Vagina (tissue), 2 donors: ENCODE measurements at regions not wholly inside any gene's neighbourhood (a gene's known extent, or its start where the extent isn't known, plus 50 kb on each side); places are given as distances from the start of the nearest gene placed in this dataset.

Experiments used
- DNase-seq, 2 donors: peaks; one replicate each; pipeline ENCODE4 v3.0.0-alpha.2; 2017; ENCODE audit errors: extremely low spot score in 2 of 2
- H3K27ac ChIP-seq: fragments of 200-600 bp; sonication (generic); one replicate; pipeline ENCODE4 v1.5.1; 2019
- H3K27me3 ChIP-seq: fragments of 200-600 bp; sonication (generic); one replicate; pipeline ENCODE4 v1.5.1; 2019
- H3K36me3 ChIP-seq, 2 donors: fragments of 200-600 bp; sonication (generic); one replicate each; pipeline ENCODE4 v1.5.1; 2017 to 2019
- H3K4me1 ChIP-seq: fragments of 200-600 bp; sonication (generic); one replicate; pipeline ENCODE4 v1.5.1; 2019
- H3K4me3 ChIP-seq, 2 donors: fragments of 200-600 bp; sonication (generic); 1 replicate in 1 of 2; 2 replicates in 1 of 2; pipeline ENCODE4 v1.5.1; 2016 to 2019
- H3K9me3 ChIP-seq: fragments of 200-600 bp; sonication (generic); one replicate; pipeline ENCODE4 v1.5.1; 2019
- POLR2A ChIP-seq, 2 donors: fragments of 450-650 bp; IDR thresholded peaks; one replicate each; pipeline ENCODE4 v1.6.1; 2017; ENCODE audit warnings: antibody characterized with exemption in 2 of 2, mild to moderate bottlenecking in 2 of 2, moderate library complexity in 2 of 2
- POLR2AphosphoS5 ChIP-seq, 2 donors: sonication (generic); formaldehyde crosslinking; IDR thresholded peaks; one replicate each; pipeline ENCODE4 v1.9.0; 2017; ENCODE audit warnings: antibody characterized with exemption in 2 of 2, mild to moderate bottlenecking in 2 of 2, low read depth in 1 of 2; ENCODE audit not compliant: insufficient read depth in 1 of 2
- intact Hi-C: fragments of 100-400 bp; cut with DNase I; formaldehyde crosslinking; loops from one replicate; pipeline ENCODE4 v1.15.1; 2023
- TF ChIP-seq, protein P1 (sequence below), 3 experiments: fragments of 450-650 bp in 2 of 3; fragments of 200-600 bp in 1 of 3; sonication (generic) in 1 of 3; IDR thresholded peaks; one replicate each; pipeline ENCODE4 v1.5.1; 2017 to 2019; ENCODE audit warnings: antibody characterized with exemption in 3 of 3, mild to moderate bottlenecking in 2 of 3, moderate library complexity in 2 of 3

DNA sequence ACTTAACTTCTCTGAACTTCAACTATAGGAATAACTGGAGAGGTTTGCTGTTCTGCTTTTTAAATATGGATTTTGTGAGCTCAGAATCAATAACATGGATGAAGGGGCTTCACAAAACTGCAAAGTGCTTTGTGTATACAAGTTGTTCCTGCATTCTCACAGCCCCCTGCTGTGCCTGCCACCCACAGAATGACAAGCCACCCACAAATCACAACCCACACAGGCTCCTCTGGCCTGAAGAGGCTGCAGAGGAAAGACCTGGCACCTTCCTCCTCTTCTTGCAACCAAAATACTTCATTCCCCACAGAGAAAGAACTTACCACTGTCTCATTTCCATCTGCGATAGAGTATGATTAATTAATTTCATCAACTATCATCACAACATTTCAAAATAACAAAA lies 106.7 kb upstream of the NHSL1 start:
- Histone ChIP-seq H3K4me3 (no peak overlapping the region), H3K27me3 (no peaks in the 10 kb centered on the region), H3K9me3 (no peaks in the 10 kb centered on the region), H3K4me1 (no peaks in the 10 kb centered on the region), H3K36me3 (no peaks in the 10 kb centered on the region), H3K27ac (no peak overlapping the region)
- intact Hi-C loops: no loop called here
- DNase-seq: no peak
- TF ChIP-seq POLR2A (IDR thresholded peaks at IDR 0.05) (no peak), POLR2AphosphoS5 (IDR thresholded peaks at IDR 0.05; ENCODE audit: insufficient read depth in 1 of 2, low read depth in 1 of 2) (no peak)
- TF ChIP-seq, protein P1, sequence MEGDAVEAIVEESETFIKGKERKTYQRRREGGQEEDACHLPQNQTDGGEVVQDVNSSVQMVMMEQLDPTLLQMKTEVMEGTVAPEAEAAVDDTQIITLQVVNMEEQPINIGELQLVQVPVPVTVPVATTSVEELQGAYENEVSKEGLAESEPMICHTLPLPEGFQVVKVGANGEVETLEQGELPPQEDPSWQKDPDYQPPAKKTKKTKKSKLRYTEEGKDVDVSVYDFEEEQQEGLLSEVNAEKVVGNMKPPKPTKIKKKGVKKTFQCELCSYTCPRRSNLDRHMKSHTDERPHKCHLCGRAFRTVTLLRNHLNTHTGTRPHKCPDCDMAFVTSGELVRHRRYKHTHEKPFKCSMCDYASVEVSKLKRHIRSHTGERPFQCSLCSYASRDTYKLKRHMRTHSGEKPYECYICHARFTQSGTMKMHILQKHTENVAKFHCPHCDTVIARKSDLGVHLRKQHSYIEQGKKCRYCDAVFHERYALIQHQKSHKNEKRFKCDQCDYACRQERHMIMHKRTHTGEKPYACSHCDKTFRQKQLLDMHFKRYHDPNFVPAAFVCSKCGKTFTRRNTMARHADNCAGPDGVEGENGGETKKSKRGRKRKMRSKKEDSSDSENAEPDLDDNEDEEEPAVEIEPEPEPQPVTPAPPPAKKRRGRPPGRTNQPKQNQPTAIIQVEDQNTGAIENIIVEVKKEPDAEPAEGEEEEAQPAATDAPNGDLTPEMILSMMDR (IDR thresholded peaks at IDR 0.05): no peak

DNA sequence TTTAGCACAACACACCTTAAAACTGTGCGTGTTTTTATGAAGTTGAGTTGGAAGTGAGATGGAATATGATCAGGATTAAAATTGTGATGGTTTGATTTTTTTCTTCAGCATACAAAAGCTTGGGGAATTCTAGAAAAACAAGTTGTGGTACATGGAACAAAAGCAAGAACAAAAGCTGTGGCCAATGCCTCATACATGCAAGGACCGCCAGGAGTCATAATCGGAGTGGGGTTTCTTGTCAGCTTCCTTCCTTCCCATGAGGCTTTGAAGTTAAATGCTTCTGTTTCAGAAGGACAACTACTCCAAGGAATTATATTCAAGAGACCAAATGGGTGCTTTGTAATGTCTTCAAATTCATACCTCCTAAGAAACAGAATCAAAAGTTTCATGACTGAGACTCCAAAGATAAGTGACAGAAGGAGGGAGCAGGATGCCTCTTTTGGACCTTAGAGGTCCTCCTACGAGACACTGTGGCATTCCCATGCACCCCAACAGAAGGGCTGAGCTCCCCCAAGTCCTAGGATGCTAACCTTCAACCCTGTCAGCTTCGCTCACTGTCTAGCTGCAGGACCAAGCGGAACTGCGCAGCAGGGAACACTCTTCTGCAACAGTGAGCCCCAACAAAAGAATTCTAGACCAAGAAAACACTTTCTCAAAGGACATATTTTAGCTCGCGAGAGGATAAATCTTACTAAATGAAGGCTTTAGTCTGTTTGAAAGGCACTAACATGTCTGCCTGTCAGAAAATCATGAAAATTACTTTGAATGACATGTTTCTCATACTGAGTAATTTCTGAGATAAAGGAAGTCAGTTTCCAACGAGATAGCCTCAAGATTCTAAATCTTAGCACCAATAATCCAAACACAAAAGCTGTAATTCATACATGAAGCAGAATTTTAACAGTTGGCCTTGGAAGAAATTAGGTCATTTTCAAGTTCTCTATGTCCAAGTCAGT lies 108.5 kb upstream of the NHSL1 start:
- Histone ChIP-seq H3K9me3 (no peaks in the 10 kb centered on the region), H3K36me3 (no peaks in the 10 kb centered on the region), H3K4me3 (no peak overlapping the region), H3K4me1 (no peaks in the 10 kb centered on the region), H3K27ac (no peak overlapping the region), H3K27me3 (no peaks in the 10 kb centered on the region)
- intact Hi-C loops: no loop called here
- TF ChIP-seq POLR2A (IDR thresholded peaks at IDR 0.05) (no peak), POLR2AphosphoS5 (IDR thresholded peaks at IDR 0.05; ENCODE audit: insufficient read depth in 1 of 2, low read depth in 1 of 2) (no peak)
- TF ChIP-seq, protein P1 (IDR thresholded peaks at IDR 0.05): no peak
- no peak for DNase-seq

DNA sequence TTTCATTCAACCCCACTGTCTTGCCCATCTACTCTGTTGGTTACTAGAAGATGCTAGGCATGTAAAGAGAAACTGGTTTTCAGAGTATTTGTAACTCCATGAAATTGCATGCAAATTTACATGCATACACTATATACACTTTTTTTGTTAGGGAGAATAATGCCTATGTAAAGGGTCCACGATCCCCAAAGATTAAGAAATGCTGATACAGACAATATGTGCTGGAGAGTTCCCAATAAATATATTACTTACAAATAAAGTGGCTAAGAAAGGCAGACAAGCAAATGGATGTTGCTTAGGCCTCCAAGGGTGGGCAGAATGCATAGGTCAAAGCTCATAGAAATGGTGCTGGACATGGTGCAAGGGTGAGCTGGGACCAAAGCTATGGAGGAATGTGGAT lies 109.6 kb upstream of the NHSL1 start:
- H3K4me3 ChIP-seq: no peak overlapping the region
- H3K36me3 ChIP-seq: no peaks in the 10 kb centered on the region
- TF ChIP-seq POLR2AphosphoS5 (IDR thresholded peaks at IDR 0.05; ENCODE audit: insufficient read depth in 1 of 2, low read depth in 1 of 2) (no peak), POLR2A (IDR thresholded peaks at IDR 0.05) (no peak)
- TF ChIP-seq, protein P1 (IDR thresholded peaks at IDR 0.05): no peak
- no peaks in the 10 kb centered on the region for H3K27me3 ChIP-seq
- no peak for DNase-seq
- no peak overlapping the region for H3K27ac ChIP-seq
- no peaks in the 10 kb centered on the region for H3K4me1 ChIP-seq
- intact Hi-C loops: no loop called here
- H3K9me3 ChIP-seq: no peaks in the 10 kb centered on the region

DNA sequence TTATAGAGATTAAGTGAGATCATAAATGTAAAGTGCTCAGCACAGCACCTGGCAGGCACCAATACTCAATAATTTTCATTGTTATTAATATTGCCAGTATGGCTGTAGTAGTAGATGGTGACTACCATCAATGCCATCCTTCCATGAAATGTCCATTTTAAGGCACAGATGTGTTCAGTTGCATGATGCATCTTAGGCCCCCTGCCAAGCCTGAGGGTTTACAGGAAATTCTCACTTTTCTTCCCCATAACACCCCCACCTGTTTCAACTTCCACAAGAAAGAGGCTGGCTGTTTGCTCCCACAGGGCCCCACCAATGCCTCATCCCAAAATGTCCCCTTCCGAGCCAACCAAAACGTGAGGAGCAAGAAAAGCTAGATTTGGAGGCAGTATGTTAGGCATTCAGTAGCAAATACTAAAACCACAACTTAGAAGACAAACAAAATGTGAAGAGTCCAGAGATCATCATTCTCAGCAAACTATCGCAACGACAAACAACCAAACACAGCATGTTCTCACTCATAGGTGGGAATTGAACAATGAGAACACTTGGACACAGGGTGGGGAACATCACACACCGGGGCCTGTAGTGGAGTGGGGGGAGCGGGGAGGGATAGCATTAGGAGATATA lies 110.6 kb upstream of the NHSL1 start:
- Histone ChIP-seq H3K4me1 (no peaks in the 10 kb centered on the region), H3K36me3 (no peaks in the 10 kb centered on the region), H3K4me3 (no peak overlapping the region), H3K9me3 (no peaks in the 10 kb centered on the region), H3K27me3 (no peaks in the 10 kb centered on the region), H3K27ac (no peak overlapping the region)
- no peak for TF ChIP-seq POLR2AphosphoS5 (IDR thresholded peaks at IDR 0.05; ENCODE audit: insufficient read depth in 1 of 2, low read depth in 1 of 2)
- TF ChIP-seq POLR2A (IDR thresholded peaks at IDR 0.05): no peak
- DNase-seq: no peak
- intact Hi-C loops: no loop called here

DNA sequence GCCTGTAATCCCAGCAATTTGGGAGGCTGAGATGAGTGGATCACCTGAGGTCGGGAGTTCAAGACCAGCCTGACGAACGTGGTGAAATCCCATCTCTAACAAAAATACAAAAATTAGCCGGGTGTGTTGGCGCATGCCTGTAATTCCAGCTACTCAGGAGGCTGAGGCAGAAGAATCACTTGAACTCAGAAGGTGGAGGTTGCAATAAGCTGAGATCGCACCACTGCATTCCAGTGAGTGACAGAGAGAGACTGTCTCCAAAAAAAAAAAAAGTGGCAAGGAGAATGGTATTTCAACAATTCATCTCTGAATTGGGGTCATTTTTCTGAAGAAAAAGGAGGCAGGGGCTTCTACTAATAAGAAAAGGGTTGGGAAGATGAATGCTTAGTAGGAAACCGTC lies 111.5 kb upstream of the NHSL1 start:
- no peaks in the 10 kb centered on the region for H3K36me3 ChIP-seq
- H3K4me1 ChIP-seq: no peaks in the 10 kb centered on the region
- H3K9me3 ChIP-seq: no peaks in the 10 kb centered on the region
- no peak overlapping the region for H3K27ac ChIP-seq
- H3K4me3 ChIP-seq: no peak overlapping the region
- intact Hi-C loops: no loop called here
- DNase-seq: no peak
- TF ChIP-seq POLR2AphosphoS5 (IDR thresholded peaks at IDR 0.05; ENCODE audit: insufficient read depth in 1 of 2, low read depth in 1 of 2) (no peak), POLR2A (IDR thresholded peaks at IDR 0.05) (no peak)
- TF ChIP-seq, protein P1 (IDR thresholded peaks at IDR 0.05): no peak
- no peaks in the 10 kb centered on the region for H3K27me3 ChIP-seq
